ENCODE measurements at regions not wholly inside any gene's neighbourhood (a gene's known extent, or its start where the extent isn't known, plus 50 kb on each side); places are given as distances from the start of the nearest gene placed in this dataset.

DNA sequence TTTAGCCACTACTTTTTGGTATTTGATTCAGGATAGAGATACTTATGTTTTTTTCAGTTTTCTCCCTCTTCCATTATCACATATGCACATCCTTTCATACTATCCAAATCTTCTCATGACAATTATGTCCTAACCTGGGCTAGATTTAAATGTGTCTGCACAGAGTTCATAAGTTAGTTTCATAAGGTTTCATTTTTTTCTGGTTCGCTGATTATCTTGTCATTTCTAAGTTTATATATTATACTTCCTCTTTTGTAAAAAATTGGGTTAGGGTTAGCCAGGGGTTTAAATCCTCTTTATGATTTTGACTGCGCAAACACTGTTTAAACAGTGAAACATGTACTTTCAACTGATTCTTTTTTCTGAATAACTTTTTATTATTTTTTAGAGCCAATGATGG, 148.6 kb downstream of the SST start:
- Histone ChIP-seq H3K27ac (replicated peaks) (no peak overlapping the region), H3K27me3 (ENCODE audit: insufficient read depth, poor library complexity, severe bottlenecking) (peaks cover 4% of the 10 kb centered on the region), H3K4me3 (replicated peaks; ENCODE audit: insufficient read depth, low read length) (no peak overlapping the region)
- TF ChIP-seq, protein P1, sequence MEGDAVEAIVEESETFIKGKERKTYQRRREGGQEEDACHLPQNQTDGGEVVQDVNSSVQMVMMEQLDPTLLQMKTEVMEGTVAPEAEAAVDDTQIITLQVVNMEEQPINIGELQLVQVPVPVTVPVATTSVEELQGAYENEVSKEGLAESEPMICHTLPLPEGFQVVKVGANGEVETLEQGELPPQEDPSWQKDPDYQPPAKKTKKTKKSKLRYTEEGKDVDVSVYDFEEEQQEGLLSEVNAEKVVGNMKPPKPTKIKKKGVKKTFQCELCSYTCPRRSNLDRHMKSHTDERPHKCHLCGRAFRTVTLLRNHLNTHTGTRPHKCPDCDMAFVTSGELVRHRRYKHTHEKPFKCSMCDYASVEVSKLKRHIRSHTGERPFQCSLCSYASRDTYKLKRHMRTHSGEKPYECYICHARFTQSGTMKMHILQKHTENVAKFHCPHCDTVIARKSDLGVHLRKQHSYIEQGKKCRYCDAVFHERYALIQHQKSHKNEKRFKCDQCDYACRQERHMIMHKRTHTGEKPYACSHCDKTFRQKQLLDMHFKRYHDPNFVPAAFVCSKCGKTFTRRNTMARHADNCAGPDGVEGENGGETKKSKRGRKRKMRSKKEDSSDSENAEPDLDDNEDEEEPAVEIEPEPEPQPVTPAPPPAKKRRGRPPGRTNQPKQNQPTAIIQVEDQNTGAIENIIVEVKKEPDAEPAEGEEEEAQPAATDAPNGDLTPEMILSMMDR (IDR thresholded peaks at IDR 0.05; ENCODE audit: insufficient read depth, low read length) = no peak
- TF ChIP-seq, protein P2, sequence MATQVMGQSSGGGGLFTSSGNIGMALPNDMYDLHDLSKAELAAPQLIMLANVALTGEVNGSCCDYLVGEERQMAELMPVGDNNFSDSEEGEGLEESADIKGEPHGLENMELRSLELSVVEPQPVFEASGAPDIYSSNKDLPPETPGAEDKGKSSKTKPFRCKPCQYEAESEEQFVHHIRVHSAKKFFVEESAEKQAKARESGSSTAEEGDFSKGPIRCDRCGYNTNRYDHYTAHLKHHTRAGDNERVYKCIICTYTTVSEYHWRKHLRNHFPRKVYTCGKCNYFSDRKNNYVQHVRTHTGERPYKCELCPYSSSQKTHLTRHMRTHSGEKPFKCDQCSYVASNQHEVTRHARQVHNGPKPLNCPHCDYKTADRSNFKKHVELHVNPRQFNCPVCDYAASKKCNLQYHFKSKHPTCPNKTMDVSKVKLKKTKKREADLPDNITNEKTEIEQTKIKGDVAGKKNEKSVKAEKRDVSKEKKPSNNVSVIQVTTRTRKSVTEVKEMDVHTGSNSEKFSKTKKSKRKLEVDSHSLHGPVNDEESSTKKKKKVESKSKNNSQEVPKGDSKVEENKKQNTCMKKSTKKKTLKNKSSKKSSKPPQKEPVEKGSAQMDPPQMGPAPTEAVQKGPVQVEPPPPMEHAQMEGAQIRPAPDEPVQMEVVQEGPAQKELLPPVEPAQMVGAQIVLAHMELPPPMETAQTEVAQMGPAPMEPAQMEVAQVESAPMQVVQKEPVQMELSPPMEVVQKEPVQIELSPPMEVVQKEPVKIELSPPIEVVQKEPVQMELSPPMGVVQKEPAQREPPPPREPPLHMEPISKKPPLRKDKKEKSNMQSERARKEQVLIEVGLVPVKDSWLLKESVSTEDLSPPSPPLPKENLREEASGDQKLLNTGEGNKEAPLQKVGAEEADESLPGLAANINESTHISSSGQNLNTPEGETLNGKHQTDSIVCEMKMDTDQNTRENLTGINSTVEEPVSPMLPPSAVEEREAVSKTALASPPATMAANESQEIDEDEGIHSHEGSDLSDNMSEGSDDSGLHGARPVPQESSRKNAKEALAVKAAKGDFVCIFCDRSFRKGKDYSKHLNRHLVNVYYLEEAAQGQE (IDR thresholded peaks at IDR 0.05; ENCODE audit: insufficient replicate concordance, low read depth) = no peak
- no peak for TF ChIP-seq SPI1 (IDR thresholded peaks at IDR 0.05; ENCODE audit: borderline replicate concordance, low read depth)
- no peak for TF ChIP-seq POLR2AphosphoS5 (IDR thresholded peaks at IDR 0.05; ENCODE audit: low read depth)
- TF ChIP-seq GABPA (IDR thresholded peaks at IDR 0.05; ENCODE audit: low read depth) = no peak
- no peak for DNase-seq (ENCODE audit: low read depth in 1 of 2, low spot score in 1 of 2)

DNA sequence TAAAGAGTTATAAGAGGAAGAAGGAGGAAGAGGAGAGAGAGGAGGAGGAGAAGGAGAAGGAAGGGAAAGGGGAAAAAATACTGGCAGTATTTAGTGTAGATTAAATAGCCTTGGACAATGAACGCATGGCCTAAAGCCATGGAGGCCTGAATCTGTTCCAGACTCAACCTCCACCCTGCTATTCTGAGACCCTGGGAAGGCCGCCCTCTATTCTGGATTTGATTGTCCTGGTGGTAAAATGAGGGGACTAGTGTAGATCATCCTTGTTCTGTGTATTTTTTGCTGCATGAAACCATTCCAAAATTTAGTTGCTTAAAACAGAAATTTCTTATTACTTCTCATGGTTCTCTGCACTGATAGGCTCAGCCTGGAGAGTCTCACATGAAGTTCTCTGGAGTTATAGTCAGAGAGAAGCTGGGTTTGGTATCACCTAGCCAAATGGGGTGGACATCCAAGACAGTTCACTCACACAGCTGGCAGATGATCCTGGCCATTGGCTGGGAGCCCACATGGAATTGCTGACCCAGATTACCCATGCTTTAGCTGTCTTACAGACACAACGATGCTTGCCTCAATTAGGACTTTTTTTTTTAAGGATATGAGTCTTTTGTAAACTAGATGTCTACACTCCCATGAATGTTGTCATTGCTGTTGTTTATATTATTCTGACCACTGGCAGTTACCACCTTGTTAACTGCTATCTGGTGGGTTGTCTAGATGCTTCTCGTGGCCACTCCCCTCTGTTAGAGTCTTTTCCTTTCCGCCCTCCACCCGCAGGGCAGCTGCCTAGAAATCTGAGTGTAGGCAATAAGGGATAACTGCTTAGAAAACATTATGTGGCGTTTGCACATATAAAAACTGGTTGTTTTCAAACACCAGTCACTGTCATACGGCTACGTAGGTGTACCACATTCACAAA, 149.9 kb downstream of the SST start:
- DNase-seq (ENCODE audit: low read depth in 1 of 2, low spot score in 1 of 2) = no peak
- Histone ChIP-seq H3K4me3 (replicated peaks; ENCODE audit: insufficient read depth, low read length) (no peak overlapping the region), H3K27ac (replicated peaks) (no peak overlapping the region), H3K27me3 (ENCODE audit: insufficient read depth, poor library complexity, severe bottlenecking) (peaks cover 4% of the 10 kb centered on the region)
- TF ChIP-seq SPI1 (IDR thresholded peaks at IDR 0.05; ENCODE audit: borderline replicate concordance, low read depth) = no peak
- no peak for TF ChIP-seq GABPA (IDR thresholded peaks at IDR 0.05; ENCODE audit: low read depth)
- TF ChIP-seq POLR2AphosphoS5 (IDR thresholded peaks at IDR 0.05; ENCODE audit: low read depth) = no peak
- TF ChIP-seq, protein P2 (IDR thresholded peaks at IDR 0.05; ENCODE audit: insufficient replicate concordance, low read depth) = no peak
- TF ChIP-seq, protein P1 (IDR thresholded peaks at IDR 0.05; ENCODE audit: insufficient read depth, low read length) = no peak

DNA sequence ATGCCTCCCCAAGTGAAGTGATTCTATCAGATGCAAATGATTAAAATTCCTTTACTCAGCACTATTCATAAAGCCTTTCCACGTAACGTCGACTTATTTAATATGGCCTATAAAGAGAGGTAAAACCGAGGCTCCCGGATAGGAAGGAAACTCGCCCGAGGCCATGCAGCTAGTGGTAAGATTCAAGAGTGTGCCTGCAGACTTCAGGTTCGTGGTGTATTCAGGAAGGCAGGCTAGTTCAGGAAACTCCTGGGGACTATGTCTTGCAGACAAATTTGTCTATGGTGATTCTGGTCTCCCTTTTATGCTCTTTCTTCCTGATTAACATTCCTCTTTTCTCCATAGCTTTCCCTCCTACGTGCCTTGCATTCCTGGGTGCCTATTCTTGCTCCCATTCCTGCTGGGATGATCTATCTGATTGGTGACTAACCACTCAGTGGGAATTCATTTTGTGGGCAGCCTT, 150.7 kb downstream of the SST start:
- Histone ChIP-seq H3K27ac (replicated peaks) (no peak overlapping the region), H3K27me3 (ENCODE audit: insufficient read depth, poor library complexity, severe bottlenecking) (peaks cover 3% of the 10 kb centered on the region), H3K4me3 (replicated peaks; ENCODE audit: insufficient read depth, low read length) (no peak overlapping the region)
- no peak for TF ChIP-seq GABPA (IDR thresholded peaks at IDR 0.05; ENCODE audit: low read depth)
- TF ChIP-seq POLR2AphosphoS5 (IDR thresholded peaks at IDR 0.05; ENCODE audit: low read depth) = no peak
- no peak for TF ChIP-seq SPI1 (IDR thresholded peaks at IDR 0.05; ENCODE audit: borderline replicate concordance, low read depth)
- TF ChIP-seq, protein P1 (IDR thresholded peaks at IDR 0.05; ENCODE audit: insufficient read depth, low read length) = no peak
- TF ChIP-seq, protein P2 (IDR thresholded peaks at IDR 0.05; ENCODE audit: insufficient replicate concordance, low read depth) = no peak
- DNase-seq (ENCODE audit: low read depth in 1 of 2, low spot score in 1 of 2) = no peak

All from HL-60 (cell line).